RWPE1 (cell line): ENCODE measurements at regions not wholly inside any gene's neighbourhood (a gene's known extent, or its start where the extent isn't known, plus 50 kb on each side); places are given as distances from the start of the nearest gene placed in this dataset.

ENCODE experiments used
- CTCF ChIA-PET: fragments of 350-600 bp; sonication (Branson Sonifier 250); formaldehyde crosslinking; extraction: SDS; loops from one replicate; lab custom pipeline; 2021; lab: Yijun Ruan, JAX
- POLR2A ChIA-PET: fragments of 400-600 bp; formaldehyde crosslinking; extraction: SDS; loops from one replicate; lab custom pipeline; 2020; ENCODE audit warnings: antibody characterized with exemption; ENCODE audit not compliant: low non-redundant PET; lab: Yijun Ruan, JAX
- DNase-seq: peaks from one replicate; pipeline ENCODE4 v3.0.0; 2012; ENCODE audit warnings: low spot score
- H3K27ac ChIP-seq: fragments of 450-650 bp; 2 replicates; pipeline ENCODE4 v1.5.1; 2017
- CTCF ChIP-seq: fragments of 450-650 bp; conservative IDR thresholded peaks from 2 replicates; pipeline ENCODE4 v1.5.1; 2017; ENCODE audit warnings: low read depth, mild to moderate bottlenecking

GRCh38 chr5:121158451-121158850 lies 693.2 kb upstream of the FTMT start:
- DNase-seq: no peak
- POLR2A ChIA-PET: no interaction called here
- TF ChIP-seq CTCF: no peak
- no peak overlapping the region for H3K27ac ChIP-seq
- CTCF ChIA-PET: no interaction called here

- POLR2A ChIA-PET: no interaction called here
These were observed 691.1 kb upstream of the FTMT start for GRCh38 chr5:121160591-121160990.

GRCh38 chr5:121164632-121165031 lies 687.0 kb upstream of the FTMT start:
- no peak overlapping the region for H3K27ac ChIP-seq
- DNase-seq: no peak

More at GRCh38 chr5:121160591-121160990, 691.1 kb upstream of the FTMT start:
- no peak for TF ChIP-seq CTCF
- H3K27ac ChIP-seq: no peak overlapping the region
- no peak for DNase-seq
- CTCF ChIA-PET: interaction anchor here (0.7 kb wide), 1 partner anchor 54 kb away, joined by 3 read pairs; no protein-coding TSS in a partner anchor

GRCh38 chr5:121171361-121171760 lies 680.3 kb upstream of the FTMT start:
- no peak overlapping the region for H3K27ac ChIP-seq
- ChIA-PET POLR2A (no interaction called here), CTCF (no interaction called here)
- no peak for DNase-seq
- no peak for TF ChIP-seq CTCF

More at GRCh38 chr5:121164632-121165031, 687.0 kb upstream of the FTMT start:
- ChIA-PET POLR2A (no interaction called here), CTCF (no interaction called here)
- TF ChIP-seq CTCF: no peak

- H3K27ac ChIP-seq: no peak overlapping the region
- no peak for DNase-seq
- no peak for TF ChIP-seq CTCF
- CTCF ChIA-PET: no interaction called here
- POLR2A ChIA-PET: no interaction called here
These were observed 679.8 kb upstream of the FTMT start for GRCh38 chr5:121171834-121172233.

GRCh38 chr5:121174351-121174750 lies 677.3 kb upstream of the FTMT start:
- no peak for TF ChIP-seq CTCF
- ChIA-PET POLR2A (no interaction called here), CTCF (no interaction called here)
- no peak overlapping the region for H3K27ac ChIP-seq
- no peak for DNase-seq
